ENCODE measurements at regions not wholly inside any gene's neighbourhood (a gene's known extent, or its start where the extent isn't known, plus 50 kb on each side); places are given as distances from the start of the nearest gene placed in this dataset.

DNA sequence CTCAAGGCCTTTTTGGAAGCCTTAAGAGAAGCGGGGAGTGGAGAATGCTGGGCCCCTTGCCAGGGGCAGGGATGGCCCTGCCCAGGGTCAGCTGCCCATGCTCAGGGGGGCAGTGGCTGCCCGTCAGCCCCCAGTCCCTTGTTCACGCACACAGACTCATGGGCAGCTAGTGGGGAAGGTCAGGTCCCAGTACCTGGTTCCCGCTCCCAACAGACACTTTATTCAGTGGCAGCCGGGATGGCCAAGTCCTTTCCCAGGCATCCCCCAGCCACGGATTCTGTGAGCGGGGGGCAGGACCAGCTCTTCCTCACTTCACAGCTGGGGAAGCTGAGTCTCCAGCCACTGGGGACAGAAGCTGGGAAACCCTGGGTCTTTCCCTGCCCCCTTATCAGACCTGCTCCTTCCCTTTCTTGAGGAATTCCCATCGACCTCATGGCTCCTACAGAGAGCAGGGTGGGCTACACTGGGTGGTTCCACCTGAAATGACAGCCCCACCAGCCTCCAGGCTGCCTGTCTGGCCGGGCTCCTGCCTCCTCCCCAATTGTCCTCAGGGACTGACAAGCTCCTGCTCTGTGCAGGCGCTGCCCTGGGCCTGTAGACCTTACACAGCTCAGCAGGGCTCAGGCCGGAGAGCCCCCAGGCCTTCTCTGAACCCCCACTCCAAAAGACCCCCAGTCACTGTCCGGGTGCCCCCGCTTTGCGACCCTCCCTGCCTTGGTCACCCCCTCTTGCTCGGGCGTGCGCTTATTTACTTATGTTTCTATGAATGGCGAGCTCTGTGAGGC lies 61.0 kb upstream of the FGF3 start:
- Mint-ChIP-seq H3K27ac (no peak overlapping the region), H3K9me3 (ENCODE audit: insufficient read depth) (no peaks in the 10 kb centered on the region), H3K36me3 (ENCODE audit: low read depth) (no peaks in the 10 kb centered on the region), H3K4me3 (no peak overlapping the region), H3K4me1 (ENCODE audit: low read depth) (no peaks in the 10 kb centered on the region), H3K27me3 (ENCODE audit: low read depth) (peaks cover 3% of the 10 kb centered on the region)
- ATAC-seq: no peak
- DNase-seq: no peak
- ChIA-PET CTCF (no interaction called here), POLR2A (no interaction called here)

GRCh38 chr11:69880826-69881445 lies 61.7 kb upstream of the FGF3 start:
- H3K36me3 Mint-ChIP-seq (ENCODE audit: low read depth): no peaks in the 10 kb centered on the region
- ATAC-seq: no peak
- peaks cover 3% of the 10 kb centered on the region for H3K27me3 Mint-ChIP-seq (ENCODE audit: low read depth)
- H3K4me1 Mint-ChIP-seq (ENCODE audit: low read depth): no peaks in the 10 kb centered on the region
- H3K4me3 Mint-ChIP-seq: no peak overlapping the region
- no peaks in the 10 kb centered on the region for H3K9me3 Mint-ChIP-seq (ENCODE audit: insufficient read depth)
- ChIA-PET CTCF (no interaction called here), POLR2A (no interaction called here)
- DNase-seq: no peak
- H3K27ac Mint-ChIP-seq: no peak overlapping the region

DNA sequence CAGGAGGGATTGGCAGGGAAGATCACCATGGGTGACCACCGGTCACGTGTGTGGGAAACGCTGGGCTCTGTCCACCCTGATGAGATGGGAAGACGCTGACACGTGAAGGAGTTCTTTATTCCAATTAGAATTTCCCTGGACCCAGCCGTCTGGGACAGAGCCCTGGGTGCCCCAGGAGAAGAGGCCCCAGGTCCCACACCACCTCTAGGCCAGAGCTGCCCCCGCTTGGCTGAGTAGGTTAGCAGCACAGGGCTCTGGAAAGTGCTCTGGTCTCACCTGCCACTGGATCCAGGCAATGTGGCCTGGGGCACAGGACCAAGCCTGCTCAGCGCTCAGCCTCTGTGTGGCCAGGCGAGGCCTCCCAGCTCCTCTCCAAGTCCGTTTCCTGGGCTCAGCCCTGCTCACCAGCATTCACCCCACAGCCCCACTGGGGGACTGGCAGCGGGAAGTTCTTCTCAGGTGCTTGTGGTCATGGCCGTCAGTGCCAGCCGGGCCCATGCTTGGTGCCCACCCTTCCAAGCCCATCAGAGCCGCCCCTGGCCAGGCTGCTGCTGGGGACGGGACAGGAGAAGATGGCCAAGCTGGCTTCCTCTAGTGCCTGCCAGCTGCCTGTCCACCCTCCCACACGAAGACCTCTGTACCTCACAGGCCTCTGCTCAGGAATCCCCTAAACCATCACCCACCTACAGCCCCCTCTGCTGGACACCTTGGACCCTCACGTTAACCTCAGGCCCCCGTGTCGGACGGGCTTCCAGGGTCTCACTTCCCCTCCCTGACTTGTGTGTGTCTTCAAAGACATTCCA lies 62.5 kb upstream of the FGF3 start:
- Mint-ChIP-seq H3K4me1 (ENCODE audit: low read depth) (no peaks in the 10 kb centered on the region), H3K9me3 (ENCODE audit: insufficient read depth) (no peaks in the 10 kb centered on the region), H3K27ac (no peak overlapping the region), H3K36me3 (ENCODE audit: low read depth) (no peaks in the 10 kb centered on the region), H3K27me3 (ENCODE audit: low read depth) (peaks cover 3% of the 10 kb centered on the region), H3K4me3 (no peak overlapping the region)
- ATAC-seq: no peak
- POLR2A ChIA-PET: no interaction called here
- DNase-seq: no peak
- CTCF ChIA-PET: no interaction called here

- ChIA-PET POLR2A (no interaction called here), CTCF (no interaction called here)
- Mint-ChIP-seq H3K9me3 (ENCODE audit: insufficient read depth) (no peaks in the 10 kb centered on the region), H3K27me3 (ENCODE audit: low read depth) (peaks cover under 1% of the 10 kb centered on the region), H3K4me1 (ENCODE audit: low read depth) (no peaks in the 10 kb centered on the region), H3K36me3 (ENCODE audit: low read depth) (no peaks in the 10 kb centered on the region), H3K27ac (no peak overlapping the region), H3K4me3 (no peak overlapping the region)
- no peak for DNase-seq
- no peak for ATAC-seq
These were observed 63.0 kb upstream of the FGF3 start for GRCh38 chr11:69882270-69882608.

DNA sequence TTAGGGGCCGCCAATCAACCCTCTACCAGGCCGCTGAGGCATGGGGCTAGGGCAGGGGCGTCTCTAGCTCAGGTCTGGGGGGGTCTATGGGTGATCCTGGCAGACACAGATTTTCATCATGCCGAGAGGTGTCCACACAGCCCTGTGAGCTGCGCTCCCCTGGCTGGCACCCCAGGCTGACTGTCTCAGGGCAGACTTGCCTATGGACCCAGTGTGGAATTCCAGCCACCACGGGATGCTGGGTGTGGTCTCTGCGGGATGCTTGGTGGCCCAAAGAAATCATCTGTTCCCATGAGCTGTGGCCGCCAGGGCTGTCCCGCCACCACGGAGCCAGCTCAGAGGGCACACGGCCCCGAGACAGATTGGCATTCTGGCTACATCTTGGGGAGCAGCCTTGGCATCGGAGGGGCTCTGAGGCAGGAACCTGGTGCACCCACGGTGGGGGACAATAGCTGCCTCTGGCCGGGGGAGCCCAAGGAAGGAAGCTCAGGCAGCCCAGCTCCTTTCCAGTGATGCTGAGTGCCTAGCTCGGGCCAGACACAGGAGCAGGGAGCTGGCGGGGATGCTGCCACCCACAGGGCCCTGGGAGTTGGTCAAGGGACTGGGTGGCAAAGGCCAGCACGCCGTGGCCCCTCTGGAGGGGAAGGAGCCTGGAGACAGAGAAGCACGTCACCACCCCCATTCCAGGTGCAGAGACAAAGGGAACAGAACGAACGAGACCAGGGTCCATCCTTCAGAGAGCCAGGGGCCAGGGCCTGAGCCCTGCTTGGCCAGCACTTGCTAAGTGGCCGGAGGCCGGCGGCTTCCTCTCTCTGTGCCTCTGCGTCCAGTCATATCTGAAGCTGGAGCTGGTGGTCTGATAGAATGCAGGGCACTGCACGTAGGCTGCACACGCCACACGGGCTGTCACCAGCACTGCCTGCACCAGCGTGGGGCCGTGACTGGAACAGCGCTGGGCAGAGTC lies 64.4 kb upstream of the FGF3 start:
- H3K4me3 Mint-ChIP-seq: no peak overlapping the region
- CTCF ChIA-PET: no interaction called here
- H3K9me3 Mint-ChIP-seq (ENCODE audit: insufficient read depth): no peaks in the 10 kb centered on the region
- no peaks in the 10 kb centered on the region for H3K36me3 Mint-ChIP-seq (ENCODE audit: low read depth)
- H3K4me1 Mint-ChIP-seq (ENCODE audit: low read depth): no peaks in the 10 kb centered on the region
- DNase-seq (no peak), ATAC-seq (no peak)
- H3K27me3 Mint-ChIP-seq (ENCODE audit: low read depth): no peaks in the 10 kb centered on the region
- no peak overlapping the region for H3K27ac Mint-ChIP-seq
- POLR2A ChIA-PET: no interaction called here

DNA sequence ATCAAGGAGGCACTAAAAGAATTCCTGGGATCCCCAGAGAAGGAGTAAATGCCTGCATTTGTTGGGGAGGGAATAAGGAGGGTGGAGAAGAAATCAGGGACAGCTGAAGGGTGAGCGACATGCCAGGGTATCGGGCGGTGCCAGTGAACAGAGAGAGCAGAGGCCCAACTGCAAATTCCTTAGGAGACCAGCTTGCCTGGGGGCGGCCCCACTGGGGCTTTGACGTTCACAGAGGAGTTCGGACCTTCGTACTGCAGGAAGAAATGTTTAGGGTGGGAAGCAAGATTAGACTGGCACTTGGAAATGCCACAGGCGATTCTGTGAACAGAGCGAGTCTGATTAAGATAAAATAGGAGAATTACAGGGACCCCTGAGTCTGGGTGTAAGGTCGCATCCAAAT lies 65.1 kb upstream of the FGF3 start:
- Mint-ChIP-seq H3K36me3 (ENCODE audit: low read depth) (no peaks in the 10 kb centered on the region), H3K27me3 (ENCODE audit: low read depth) (no peaks in the 10 kb centered on the region)
- CTCF ChIA-PET: no interaction called here

GRCh38 chr11:69884751-69885150 lies 65.5 kb upstream of the FGF3 start:
- H3K4me3 Mint-ChIP-seq: no peak overlapping the region
- DNase-seq (no peak), ATAC-seq (no peak)
- H3K4me1 Mint-ChIP-seq (ENCODE audit: low read depth): no peaks in the 10 kb centered on the region
- ChIA-PET CTCF (no interaction called here), POLR2A (no interaction called here)
- no peak overlapping the region for H3K27ac Mint-ChIP-seq
- peaks cover under 1% of the 10 kb centered on the region for H3K27me3 Mint-ChIP-seq (ENCODE audit: low read depth)
- no peaks in the 10 kb centered on the region for H3K9me3 Mint-ChIP-seq (ENCODE audit: insufficient read depth)
- no peaks in the 10 kb centered on the region for H3K36me3 Mint-ChIP-seq (ENCODE audit: low read depth)

More for the DNA sequence above, 65.1 kb upstream of the FGF3 start:
- no peak for DNase-seq
- POLR2A ChIA-PET: no interaction called here
- no peaks in the 10 kb centered on the region for H3K9me3 Mint-ChIP-seq (ENCODE audit: insufficient read depth)
- H3K4me1 Mint-ChIP-seq (ENCODE audit: low read depth): no peaks in the 10 kb centered on the region
- no peak for ATAC-seq
- H3K27ac Mint-ChIP-seq: no peak overlapping the region
- H3K4me3 Mint-ChIP-seq: no peak overlapping the region

DNA sequence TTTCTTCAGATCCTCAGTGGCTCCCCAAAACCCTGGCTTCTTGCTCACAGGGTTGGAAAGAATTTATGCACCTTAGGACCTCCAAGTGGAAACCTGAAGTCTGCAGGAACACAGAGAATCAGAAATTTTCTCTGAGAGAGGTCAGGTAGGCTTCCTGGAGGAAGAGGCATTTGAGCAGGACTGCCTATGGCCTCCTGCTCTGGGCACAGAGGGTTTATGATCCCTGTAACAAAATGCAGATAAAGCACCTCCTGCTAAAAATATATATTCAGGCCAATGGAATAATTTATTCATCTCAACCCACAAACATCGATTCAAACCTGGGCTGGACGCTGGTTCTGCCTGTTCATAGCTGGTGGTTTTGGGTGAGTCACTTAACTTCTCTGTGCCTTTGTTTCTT lies 68.1 kb upstream of the FGF3 start:
- H3K4me1 Mint-ChIP-seq (ENCODE audit: low read depth): no peaks in the 10 kb centered on the region

DNA sequence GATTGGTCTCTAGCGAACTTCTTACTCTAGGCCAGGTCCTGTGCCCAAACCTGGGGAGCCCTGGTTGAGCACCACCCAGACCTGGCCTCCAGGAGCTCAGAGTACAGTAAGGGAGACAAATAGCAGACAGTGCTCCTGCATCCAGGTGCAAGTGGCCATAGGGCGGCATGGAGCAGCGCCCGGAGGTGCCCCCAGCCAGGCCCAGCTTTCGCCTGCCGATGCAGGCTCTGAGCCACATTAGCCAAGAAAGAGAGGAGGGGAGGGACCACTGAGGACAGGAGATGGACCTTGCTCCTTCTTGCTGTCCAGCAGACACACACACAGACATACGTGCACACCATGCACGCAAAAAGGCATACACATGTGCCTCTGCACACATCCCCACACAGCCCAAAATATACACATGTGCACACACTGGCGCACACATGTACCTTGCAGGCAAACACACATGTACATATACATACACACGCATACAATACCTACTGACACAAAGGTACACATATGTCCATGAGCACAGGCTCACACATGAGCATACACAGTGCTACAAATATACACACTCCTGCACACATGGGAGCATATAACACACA lies 68.7 kb upstream of the FGF3 start:
- ChIA-PET CTCF (no interaction called here), POLR2A (no interaction called here)
- DNase-seq (no peak), ATAC-seq (no peak)
- Mint-ChIP-seq H3K27me3 (ENCODE audit: low read depth) (peaks cover 11% of the 10 kb centered on the region), H3K9me3 (ENCODE audit: insufficient read depth) (no peaks in the 10 kb centered on the region), H3K4me3 (no peak overlapping the region), H3K36me3 (ENCODE audit: low read depth) (no peaks in the 10 kb centered on the region), H3K4me1 (ENCODE audit: low read depth) (no peaks in the 10 kb centered on the region), H3K27ac (no peak overlapping the region)

More for the DNA sequence above, 68.1 kb upstream of the FGF3 start:
- Mint-ChIP-seq H3K4me3 (no peak overlapping the region), H3K27ac (no peak overlapping the region), H3K36me3 (ENCODE audit: low read depth) (no peaks in the 10 kb centered on the region), H3K9me3 (ENCODE audit: insufficient read depth) (no peaks in the 10 kb centered on the region), H3K27me3 (ENCODE audit: low read depth) (peaks cover 11% of the 10 kb centered on the region)
- DNase-seq: no peak
- no peak for ATAC-seq
- ChIA-PET POLR2A (no interaction called here), CTCF (no interaction called here)

- CTCF ChIA-PET: interaction anchor here (0.7 to 1.1 kb wide), 2 partner anchors 15 to 157 kb away, joined by 3 read pairs; no protein-coding TSS in a partner anchor
- Mint-ChIP-seq H3K4me1 (ENCODE audit: low read depth) (no peaks in the 10 kb centered on the region), H3K27me3 (ENCODE audit: low read depth) (peaks cover 11% of the 10 kb centered on the region), H3K36me3 (ENCODE audit: low read depth) (no peaks in the 10 kb centered on the region), H3K4me3 (no peak overlapping the region), H3K9me3 (ENCODE audit: insufficient read depth) (no peaks in the 10 kb centered on the region), H3K27ac (no peak overlapping the region)
- DNase-seq: peak; percentile 78
- POLR2A ChIA-PET: interaction anchor here (0.5 kb wide), 1 partner anchor 18 kb away, joined by 4 read pairs; no protein-coding TSS in a partner anchor
- ATAC-seq: peak; percentile 76
These were observed 69.4 kb upstream of the FGF3 start for GRCh38 chr11:69888483-69889181.
